ENCODE measurements at regions not wholly inside any gene's neighbourhood (a gene's known extent, or its start where the extent isn't known, plus 50 kb on each side); places are given as distances from the start of the nearest gene placed in this dataset.

DNA sequence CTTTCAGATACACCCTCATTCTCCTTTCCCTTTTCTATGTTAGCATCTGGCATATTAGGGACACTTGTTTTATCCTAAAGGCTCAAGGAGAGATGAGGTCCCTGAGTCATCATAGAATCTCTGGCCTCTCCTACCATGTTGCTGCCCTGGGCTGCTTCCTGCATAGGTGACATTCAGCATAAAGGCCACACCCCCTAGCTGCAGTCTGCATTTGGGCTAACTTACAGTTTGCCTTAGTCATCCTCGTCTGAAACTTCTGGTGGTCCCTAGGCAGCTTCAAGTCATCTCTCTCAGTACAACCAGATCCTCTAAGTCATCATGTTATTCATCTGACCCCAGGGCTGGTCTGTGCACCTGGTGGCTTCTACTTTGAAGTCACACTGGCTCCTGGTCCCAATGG is 982.7 kb upstream of the NR2F2 start:
- DNase-seq (ENCODE audit: low read depth), result no peak
- no peak for TF ChIP-seq CTCF (IDR thresholded peaks at IDR 0.05; ENCODE audit: control insufficient read depth, insufficient read depth, low read depth, low read length, missing control alignments)
- no peak overlapping the region for H3K4me3 ChIP-seq (ENCODE audit: control insufficient read depth, low read depth, low read length)

DNA sequence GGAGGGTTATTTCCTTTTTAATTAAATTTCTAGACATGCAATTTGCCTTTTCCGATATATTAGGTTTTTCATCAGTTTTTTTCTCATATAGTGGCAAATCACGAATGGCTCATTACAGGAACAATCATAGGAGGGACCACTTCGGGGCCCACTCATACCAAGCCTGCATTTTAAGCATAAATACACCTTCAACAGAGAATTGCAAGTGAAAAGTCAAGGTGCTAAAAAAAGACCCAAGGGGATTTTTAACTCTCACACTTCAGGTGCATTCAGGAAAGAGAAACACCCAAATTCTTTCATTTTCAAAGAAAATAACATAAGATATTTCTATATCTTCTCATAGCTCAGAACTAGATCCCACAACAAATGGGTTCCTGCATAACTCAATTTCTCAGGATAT is 979.6 kb upstream of the NR2F2 start:
- DNase-seq (ENCODE audit: low read depth), result no peak
- no peak overlapping the region for H3K4me3 ChIP-seq (ENCODE audit: control insufficient read depth, low read depth, low read length)
- TF ChIP-seq CTCF (IDR thresholded peaks at IDR 0.05; ENCODE audit: control insufficient read depth, insufficient read depth, low read depth, low read length, missing control alignments), result no peak

GRCh38 chr15:95352631-95353187 is 977.8 kb upstream of the NR2F2 start:
- TF ChIP-seq CTCF (IDR thresholded peaks at IDR 0.05; ENCODE audit: control insufficient read depth, insufficient read depth, low read depth, low read length, missing control alignments), result no peak
- H3K4me3 ChIP-seq (ENCODE audit: control insufficient read depth, low read depth, low read length), result no peak overlapping the region
- DNase-seq (ENCODE audit: low read depth), result no peak

DNA sequence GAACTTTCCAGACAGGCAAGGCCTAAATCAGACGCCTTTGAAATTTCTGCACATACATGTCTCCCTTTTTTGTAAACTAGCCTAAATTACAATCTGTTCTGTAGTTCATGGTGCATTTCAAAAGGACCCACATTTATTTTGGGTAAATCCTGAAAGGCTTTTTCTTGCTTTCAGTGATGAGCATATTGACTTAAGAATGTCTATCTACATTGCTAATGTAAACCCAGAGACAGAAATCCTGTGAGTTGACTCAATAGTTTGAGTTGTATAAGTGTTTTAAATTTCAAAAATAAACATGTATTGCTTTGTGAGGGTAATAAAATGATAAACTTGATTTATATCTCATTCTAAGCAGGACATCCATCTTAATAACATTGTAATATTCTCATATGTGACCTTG is 977.0 kb upstream of the NR2F2 start:
- no peak for TF ChIP-seq CTCF (IDR thresholded peaks at IDR 0.05; ENCODE audit: control insufficient read depth, insufficient read depth, low read depth, low read length, missing control alignments)
- no peak for DNase-seq (ENCODE audit: low read depth)
- H3K4me3 ChIP-seq (ENCODE audit: control insufficient read depth, low read depth, low read length), result no peak overlapping the region

- H3K4me3 ChIP-seq (ENCODE audit: control insufficient read depth, low read depth, low read length), result no peak overlapping the region
Measured at GRCh38 chr15:95359966-95360365, 970.5 kb upstream of the NR2F2 start.

GRCh38 chr15:95362306-95362705 is 968.2 kb upstream of the NR2F2 start:
- H3K4me3 ChIP-seq (ENCODE audit: control insufficient read depth, low read depth, low read length), result no peak overlapping the region
- no peak for TF ChIP-seq CTCF (IDR thresholded peaks at IDR 0.05; ENCODE audit: control insufficient read depth, insufficient read depth, low read depth, low read length, missing control alignments)
- no peak for DNase-seq (ENCODE audit: low read depth)

More at GRCh38 chr15:95359966-95360365, 970.5 kb upstream of the NR2F2 start:
- TF ChIP-seq CTCF (IDR thresholded peaks at IDR 0.05; ENCODE audit: control insufficient read depth, insufficient read depth, low read depth, low read length, missing control alignments), result no peak
- no peak for DNase-seq (ENCODE audit: low read depth)

DNA sequence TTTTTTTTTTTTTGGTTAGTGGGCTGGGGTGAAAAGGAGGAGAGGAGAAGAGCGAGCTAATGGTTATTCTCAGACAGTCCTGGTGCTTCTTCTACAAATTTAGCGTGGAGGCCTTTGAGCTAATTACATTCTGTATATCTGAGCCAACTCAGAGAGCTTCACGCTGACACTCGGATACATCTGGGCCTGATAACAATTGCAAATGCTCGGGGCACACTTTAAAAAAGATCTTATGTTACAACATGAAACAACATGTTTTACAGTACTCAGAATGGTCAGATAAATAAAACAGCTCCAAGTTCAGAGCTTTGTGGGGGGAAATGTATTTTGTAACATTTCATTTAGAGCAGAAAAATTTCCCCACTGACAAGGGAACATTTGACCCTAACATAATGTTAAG is 966.9 kb upstream of the NR2F2 start:
- no peak for DNase-seq (ENCODE audit: low read depth)
- H3K4me3 ChIP-seq (ENCODE audit: control insufficient read depth, low read depth, low read length), result no peak overlapping the region
- TF ChIP-seq CTCF (IDR thresholded peaks at IDR 0.05; ENCODE audit: control insufficient read depth, insufficient read depth, low read depth, low read length, missing control alignments), result no peak

Measured in AG09309 (cell line).